ENCODE measurements at regions not wholly inside any gene's neighbourhood (a gene's known extent, or its start where the extent isn't known, plus 50 kb on each side); places are given as distances from the start of the nearest gene placed in this dataset.

- DNase-seq (ENCODE audit: low spot score in 2 of 2) (no peak), ATAC-seq (replicated peaks; ENCODE audit: extremely low read depth, poor library complexity, severe bottlenecking) (no peak)
- Mint-ChIP-seq H3K27ac (ENCODE audit: low read depth) (no peak overlapping the region), H3K4me1 (no peaks in the 10 kb centered on the region), H3K4me3 (no peak overlapping the region), H3K36me3 (ENCODE audit: insufficient read depth) (peaks cover 2% of the 10 kb centered on the region), H3K9me3 (peaks cover 4% of the 10 kb centered on the region), H3K27me3 (no peaks in the 10 kb centered on the region)
Measured at GRCh38 chr13:79833991-79834390, 353.0 kb downstream of the NDFIP2 start.

GRCh38 chr13:79831556-79831955 is 350.6 kb downstream of the NDFIP2 start:
- H3K4me3 Mint-ChIP-seq = no peak overlapping the region
- H3K36me3 Mint-ChIP-seq (ENCODE audit: insufficient read depth) = peaks cover 2% of the 10 kb centered on the region
- no peaks in the 10 kb centered on the region for H3K27me3 Mint-ChIP-seq
- no peak for DNase-seq (ENCODE audit: low spot score in 2 of 2)
- no peak for ATAC-seq (replicated peaks; ENCODE audit: extremely low read depth, poor library complexity, severe bottlenecking)
- no peaks in the 10 kb centered on the region for H3K4me1 Mint-ChIP-seq
- no peaks in the 10 kb centered on the region for H3K9me3 Mint-ChIP-seq
- no peak overlapping the region for H3K27ac Mint-ChIP-seq (ENCODE audit: low read depth)

GRCh38 chr13:79830945-79831344 is 350.0 kb downstream of the NDFIP2 start:
- ATAC-seq (replicated peaks; ENCODE audit: extremely low read depth, poor library complexity, severe bottlenecking) (no peak), DNase-seq (ENCODE audit: low spot score in 2 of 2) (no peak)
- H3K4me3 Mint-ChIP-seq = no peak overlapping the region
- H3K36me3 Mint-ChIP-seq (ENCODE audit: insufficient read depth) = peaks cover 2% of the 10 kb centered on the region
- H3K4me1 Mint-ChIP-seq = no peaks in the 10 kb centered on the region
- no peak overlapping the region for H3K27ac Mint-ChIP-seq (ENCODE audit: low read depth)
- H3K27me3 Mint-ChIP-seq = no peaks in the 10 kb centered on the region
- H3K9me3 Mint-ChIP-seq = no peaks in the 10 kb centered on the region

GRCh38 chr13:79830426-79830825 is 349.5 kb downstream of the NDFIP2 start:
- peaks cover 2% of the 10 kb centered on the region for H3K36me3 Mint-ChIP-seq (ENCODE audit: insufficient read depth)
- no peaks in the 10 kb centered on the region for H3K27me3 Mint-ChIP-seq
- DNase-seq (ENCODE audit: low spot score in 2 of 2) = no peak
- no peaks in the 10 kb centered on the region for H3K9me3 Mint-ChIP-seq
- H3K4me3 Mint-ChIP-seq = no peak overlapping the region
- H3K4me1 Mint-ChIP-seq = no peaks in the 10 kb centered on the region
- H3K27ac Mint-ChIP-seq (ENCODE audit: low read depth) = no peak overlapping the region
- ATAC-seq (replicated peaks; ENCODE audit: extremely low read depth, poor library complexity, severe bottlenecking) = no peak

GRCh38 chr13:79829880-79830279 is 348.9 kb downstream of the NDFIP2 start:
- H3K4me3 Mint-ChIP-seq = no peak overlapping the region
- peaks cover 2% of the 10 kb centered on the region for H3K36me3 Mint-ChIP-seq (ENCODE audit: insufficient read depth)
- ATAC-seq (replicated peaks; ENCODE audit: extremely low read depth, poor library complexity, severe bottlenecking) (no peak), DNase-seq (ENCODE audit: low spot score in 2 of 2) (no peak)
- H3K4me1 Mint-ChIP-seq = no peaks in the 10 kb centered on the region
- H3K9me3 Mint-ChIP-seq = no peaks in the 10 kb centered on the region
- H3K27me3 Mint-ChIP-seq = no peaks in the 10 kb centered on the region
- H3K27ac Mint-ChIP-seq (ENCODE audit: low read depth) = no peak overlapping the region

GRCh38 chr13:79825959-79826358 is 345.0 kb downstream of the NDFIP2 start:
- Mint-ChIP-seq H3K36me3 (ENCODE audit: insufficient read depth) (peaks cover under 1% of the 10 kb centered on the region), H3K27ac (ENCODE audit: low read depth) (no peak overlapping the region), H3K4me3 (no peak overlapping the region), H3K27me3 (no peaks in the 10 kb centered on the region), H3K9me3 (no peaks in the 10 kb centered on the region), H3K4me1 (no peaks in the 10 kb centered on the region)
- DNase-seq (ENCODE audit: low spot score in 2 of 2) = no peak
- no peak for ATAC-seq (replicated peaks; ENCODE audit: extremely low read depth, poor library complexity, severe bottlenecking)

GRCh38 chr13:79815041-79815440 is 334.1 kb downstream of the NDFIP2 start:
- no peaks in the 10 kb centered on the region for H3K36me3 Mint-ChIP-seq (ENCODE audit: insufficient read depth)
- H3K4me3 Mint-ChIP-seq = no peak overlapping the region
- H3K27me3 Mint-ChIP-seq = no peaks in the 10 kb centered on the region
- H3K9me3 Mint-ChIP-seq = peaks cover 11% of the 10 kb centered on the region
- no peaks in the 10 kb centered on the region for H3K4me1 Mint-ChIP-seq
- ATAC-seq (replicated peaks; ENCODE audit: extremely low read depth, poor library complexity, severe bottlenecking) (no peak), DNase-seq (ENCODE audit: low spot score in 2 of 2) (no peak)
- no peak overlapping the region for H3K27ac Mint-ChIP-seq (ENCODE audit: low read depth)

- DNase-seq (ENCODE audit: low spot score in 2 of 2) (no peak), ATAC-seq (replicated peaks; ENCODE audit: extremely low read depth, poor library complexity, severe bottlenecking) (no peak)
- Mint-ChIP-seq H3K4me3 (no peak overlapping the region), H3K9me3 (peaks cover 11% of the 10 kb centered on the region), H3K27me3 (no peaks in the 10 kb centered on the region), H3K4me1 (no peaks in the 10 kb centered on the region), H3K27ac (ENCODE audit: low read depth) (no peak overlapping the region), H3K36me3 (ENCODE audit: insufficient read depth) (no peaks in the 10 kb centered on the region)
Measured at GRCh38 chr13:79812070-79812850, 331.3 kb downstream of the NDFIP2 start.

- no peaks in the 10 kb centered on the region for H3K27me3 Mint-ChIP-seq
- H3K4me1 Mint-ChIP-seq = no peaks in the 10 kb centered on the region
- H3K27ac Mint-ChIP-seq (ENCODE audit: low read depth) = no peak overlapping the region
Measured at GRCh38 chr13:79811170-79811569, 330.2 kb downstream of the NDFIP2 start.

GRCh38 chr13:79810669-79811068 is 329.7 kb downstream of the NDFIP2 start:
- H3K4me1 Mint-ChIP-seq = no peaks in the 10 kb centered on the region
- no peak overlapping the region for H3K27ac Mint-ChIP-seq (ENCODE audit: low read depth)
- peaks cover 5% of the 10 kb centered on the region for H3K9me3 Mint-ChIP-seq
- DNase-seq (ENCODE audit: low spot score in 2 of 2) = no peak
- H3K36me3 Mint-ChIP-seq (ENCODE audit: insufficient read depth) = no peaks in the 10 kb centered on the region
- ATAC-seq (replicated peaks; ENCODE audit: extremely low read depth, poor library complexity, severe bottlenecking) = no peak
- H3K27me3 Mint-ChIP-seq = no peaks in the 10 kb centered on the region
- H3K4me3 Mint-ChIP-seq = no peak overlapping the region

More at GRCh38 chr13:79811170-79811569, 330.2 kb downstream of the NDFIP2 start:
- no peaks in the 10 kb centered on the region for H3K36me3 Mint-ChIP-seq (ENCODE audit: insufficient read depth)
- no peak for DNase-seq (ENCODE audit: low spot score in 2 of 2)
- no peak for ATAC-seq (replicated peaks; ENCODE audit: extremely low read depth, poor library complexity, severe bottlenecking)
- peaks cover 5% of the 10 kb centered on the region for H3K9me3 Mint-ChIP-seq
- no peak overlapping the region for H3K4me3 Mint-ChIP-seq

GRCh38 chr13:79810018-79810417 is 329.1 kb downstream of the NDFIP2 start:
- no peak overlapping the region for H3K4me3 Mint-ChIP-seq
- H3K4me1 Mint-ChIP-seq = no peaks in the 10 kb centered on the region
- no peak for ATAC-seq (replicated peaks; ENCODE audit: extremely low read depth, poor library complexity, severe bottlenecking)
- no peak for DNase-seq (ENCODE audit: low spot score in 2 of 2)
- no peak overlapping the region for H3K27ac Mint-ChIP-seq (ENCODE audit: low read depth)
- no peaks in the 10 kb centered on the region for H3K27me3 Mint-ChIP-seq
- no peaks in the 10 kb centered on the region for H3K36me3 Mint-ChIP-seq (ENCODE audit: insufficient read depth)
- peaks cover 2% of the 10 kb centered on the region for H3K9me3 Mint-ChIP-seq

GRCh38 chr13:79808475-79808874 is 327.5 kb downstream of the NDFIP2 start:
- no peak overlapping the region for H3K27ac Mint-ChIP-seq (ENCODE audit: low read depth)
- H3K4me1 Mint-ChIP-seq = no peaks in the 10 kb centered on the region
- DNase-seq (ENCODE audit: low spot score in 2 of 2) (no peak), ATAC-seq (replicated peaks; ENCODE audit: extremely low read depth, poor library complexity, severe bottlenecking) (no peak)
- no peaks in the 10 kb centered on the region for H3K36me3 Mint-ChIP-seq (ENCODE audit: insufficient read depth)
- H3K27me3 Mint-ChIP-seq = no peaks in the 10 kb centered on the region
- H3K9me3 Mint-ChIP-seq = no peaks in the 10 kb centered on the region
- H3K4me3 Mint-ChIP-seq = no peak overlapping the region

- no peaks in the 10 kb centered on the region for H3K4me1 Mint-ChIP-seq
- no peak for ATAC-seq (replicated peaks; ENCODE audit: extremely low read depth, poor library complexity, severe bottlenecking)
- no peak overlapping the region for H3K27ac Mint-ChIP-seq (ENCODE audit: low read depth)
- H3K36me3 Mint-ChIP-seq (ENCODE audit: insufficient read depth) = no peaks in the 10 kb centered on the region
- no peaks in the 10 kb centered on the region for H3K9me3 Mint-ChIP-seq
- no peak overlapping the region for H3K4me3 Mint-ChIP-seq
- DNase-seq (ENCODE audit: low spot score in 2 of 2) = no peak
- H3K27me3 Mint-ChIP-seq = no peaks in the 10 kb centered on the region
Measured at GRCh38 chr13:79807554-79807953, 326.6 kb downstream of the NDFIP2 start.

Data from central memory CD8-positive, alpha-beta T cell (primary cell).